ENCODE measurements at regions not wholly inside any gene's neighbourhood (a gene's known extent, or its start where the extent isn't known, plus 50 kb on each side); places are given as distances from the start of the nearest gene placed in this dataset.

DNA sequence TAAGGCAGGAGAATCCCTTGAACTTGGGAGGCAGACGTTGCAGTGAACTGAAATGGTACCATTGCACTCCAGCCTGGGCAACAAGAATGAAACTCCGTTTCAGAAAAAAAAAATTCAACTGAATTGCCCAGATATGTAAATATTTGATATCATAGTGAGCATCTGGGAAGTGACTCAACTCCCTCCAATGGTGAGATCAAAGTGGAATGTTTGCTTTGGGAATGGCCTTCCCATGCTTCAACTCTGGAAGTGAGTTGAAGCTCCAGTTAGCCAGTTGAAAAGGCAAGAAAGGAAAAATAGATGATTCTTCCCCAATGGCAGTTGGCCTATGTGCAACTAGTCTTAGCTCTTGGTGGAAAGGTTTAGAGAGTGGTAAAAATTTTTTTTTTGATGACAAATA, 131.6 kb upstream of the CMC1 start:
- H3K9me3 ChIP-seq (ENCODE audit: control insufficient read depth in 5 of 5, low read length in 5 of 5) = no peaks in the 10 kb centered on the region
- no peaks in the 10 kb centered on the region for H3K36me3 ChIP-seq (ENCODE audit: control insufficient read depth in 5 of 5, insufficient read depth in 5 of 5, low read length in 5 of 5)
- no peak overlapping the region for H3K9ac ChIP-seq (ENCODE audit: low read length in 5 of 5)
- no peaks in the 10 kb centered on the region for H3K27me3 ChIP-seq (ENCODE audit: control insufficient read depth in 5 of 5, insufficient read depth in 4 of 5, low read length in 5 of 5)
- no peaks in the 10 kb centered on the region for H3K4me1 ChIP-seq (ENCODE audit: control insufficient read depth in 5 of 5, insufficient read depth in 5 of 5, low read length in 5 of 5)
- H3K27ac ChIP-seq (ENCODE audit: low read depth, low read length) = no peak overlapping the region
- H3K4me3 ChIP-seq (ENCODE audit: low read depth in 1 of 5, low read length in 5 of 5) = no peak overlapping the region

DNA sequence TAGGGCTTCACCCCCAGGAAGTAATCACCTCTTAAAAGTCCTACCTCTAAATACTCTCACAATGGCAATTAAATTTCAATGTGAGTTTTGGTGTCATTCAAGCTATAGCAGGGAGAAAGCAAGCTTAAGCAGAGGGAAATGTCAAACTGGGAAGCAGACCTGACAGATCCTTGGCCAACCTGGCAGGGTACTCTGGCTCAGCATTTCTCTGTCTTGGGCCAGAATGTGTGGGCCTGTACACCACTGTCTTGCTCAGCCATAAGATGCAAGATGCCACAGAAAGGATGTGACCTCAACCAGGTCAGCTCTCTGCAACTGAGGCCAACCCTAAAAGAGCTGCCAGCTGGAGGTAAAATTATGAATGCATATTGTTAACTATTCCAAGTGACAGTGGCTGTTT, 130.6 kb upstream of the CMC1 start:
- no peak overlapping the region for H3K9ac ChIP-seq (ENCODE audit: low read length in 5 of 5)
- H3K9me3 ChIP-seq (ENCODE audit: control insufficient read depth in 5 of 5, low read length in 5 of 5) = no peaks in the 10 kb centered on the region
- H3K4me1 ChIP-seq (ENCODE audit: control insufficient read depth in 5 of 5, insufficient read depth in 5 of 5, low read length in 5 of 5) = no peaks in the 10 kb centered on the region
- no peak overlapping the region for H3K27ac ChIP-seq (ENCODE audit: low read depth, low read length)
- H3K27me3 ChIP-seq (ENCODE audit: control insufficient read depth in 5 of 5, insufficient read depth in 4 of 5, low read length in 5 of 5) = no peaks in the 10 kb centered on the region
- H3K4me3 ChIP-seq (ENCODE audit: low read depth in 1 of 5, low read length in 5 of 5) = no peak overlapping the region
- no peaks in the 10 kb centered on the region for H3K36me3 ChIP-seq (ENCODE audit: control insufficient read depth in 5 of 5, insufficient read depth in 5 of 5, low read length in 5 of 5)

DNA sequence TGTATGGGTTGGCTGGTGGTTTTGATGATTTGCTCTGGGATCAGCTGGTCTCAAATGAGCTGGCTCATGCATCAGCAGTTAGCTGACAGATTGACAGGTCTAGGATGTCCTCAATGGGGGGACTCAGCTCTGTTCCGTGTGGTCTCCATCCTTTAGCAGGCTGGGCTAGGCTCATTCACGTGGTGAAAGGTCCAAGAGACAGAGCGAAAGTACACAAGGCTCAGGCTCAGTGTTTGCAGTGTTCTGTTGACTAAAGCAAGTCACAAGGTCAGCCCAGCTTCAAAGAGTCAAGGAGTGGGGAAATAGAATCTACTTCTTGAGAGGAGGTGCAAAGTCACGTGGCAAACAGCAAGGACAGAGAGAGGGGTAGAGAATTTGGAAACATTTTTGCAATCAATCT, 126.5 kb upstream of the CMC1 start:
- H3K9ac ChIP-seq (ENCODE audit: low read length in 5 of 5) = no peak overlapping the region
- H3K27ac ChIP-seq (ENCODE audit: low read depth, low read length) = no peak overlapping the region
- H3K36me3 ChIP-seq (ENCODE audit: control insufficient read depth in 5 of 5, insufficient read depth in 5 of 5, low read length in 5 of 5) = no peaks in the 10 kb centered on the region
- H3K4me1 ChIP-seq (ENCODE audit: control insufficient read depth in 5 of 5, insufficient read depth in 5 of 5, low read length in 5 of 5) = peaks cover 0 to 10% (median 0%) of the 10 kb centered on the region in 5 donors
- H3K9me3 ChIP-seq (ENCODE audit: control insufficient read depth in 5 of 5, low read length in 5 of 5) = no peaks in the 10 kb centered on the region
- no peak overlapping the region for H3K4me3 ChIP-seq (ENCODE audit: low read depth in 1 of 5, low read length in 5 of 5)
- H3K27me3 ChIP-seq (ENCODE audit: control insufficient read depth in 5 of 5, insufficient read depth in 4 of 5, low read length in 5 of 5) = no peaks in the 10 kb centered on the region

DNA sequence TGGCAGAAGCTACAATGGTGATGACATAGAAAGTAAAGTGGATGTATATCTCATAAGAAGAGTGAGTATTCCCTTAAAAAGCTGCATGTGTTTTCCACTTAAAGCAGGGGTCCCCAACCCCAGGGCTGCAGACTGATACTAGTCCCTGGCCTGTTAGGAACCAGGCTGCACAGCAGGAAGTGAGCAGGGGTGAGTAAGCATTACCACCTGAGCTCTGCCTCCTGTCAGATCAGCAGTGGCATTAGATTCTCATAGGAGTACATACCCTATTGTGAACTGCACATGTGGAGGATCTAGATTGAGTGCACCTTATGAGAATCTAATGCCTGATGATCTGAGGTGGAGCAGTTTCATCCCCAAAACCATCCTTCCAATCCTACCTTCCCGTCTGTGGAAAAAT, 126.1 kb upstream of the CMC1 start:
- H3K27me3 ChIP-seq (ENCODE audit: control insufficient read depth in 5 of 5, insufficient read depth in 4 of 5, low read length in 5 of 5) = no peaks in the 10 kb centered on the region

DNA sequence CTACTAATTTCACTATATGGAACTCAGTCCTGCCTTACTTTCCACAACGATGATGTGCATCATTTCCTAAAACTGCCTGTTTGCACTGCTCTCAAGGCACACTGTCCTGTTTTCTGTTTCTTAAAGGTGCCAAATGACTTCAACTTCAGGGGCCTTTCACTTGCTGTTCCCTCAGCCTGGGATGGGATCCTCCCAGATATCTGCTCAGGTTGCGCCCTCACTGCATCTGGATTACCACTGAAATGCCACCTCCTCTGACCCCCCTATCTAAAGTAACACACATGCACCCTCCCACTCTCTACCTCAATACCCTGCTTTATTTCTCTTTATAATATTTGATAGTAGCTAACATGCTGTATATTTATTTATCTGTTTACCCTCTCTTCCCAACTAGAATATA, 123.8 kb upstream of the CMC1 start:
- no peak overlapping the region for H3K27ac ChIP-seq (ENCODE audit: low read depth, low read length)
- H3K4me1 ChIP-seq (ENCODE audit: control insufficient read depth in 5 of 5, insufficient read depth in 5 of 5, low read length in 5 of 5) = peaks cover 0 to 26% (median 0%) of the 10 kb centered on the region in 5 donors
- no peaks in the 10 kb centered on the region for H3K36me3 ChIP-seq (ENCODE audit: control insufficient read depth in 5 of 5, insufficient read depth in 5 of 5, low read length in 5 of 5)
- no peaks in the 10 kb centered on the region for H3K27me3 ChIP-seq (ENCODE audit: control insufficient read depth in 5 of 5, insufficient read depth in 4 of 5, low read length in 5 of 5)
- H3K9ac ChIP-seq (ENCODE audit: low read length in 5 of 5) = no peak overlapping the region
- no peak overlapping the region for H3K4me3 ChIP-seq (ENCODE audit: low read depth in 1 of 5, low read length in 5 of 5)
- no peaks in the 10 kb centered on the region for H3K9me3 ChIP-seq (ENCODE audit: control insufficient read depth in 5 of 5, low read length in 5 of 5)

More for the DNA sequence above, 126.1 kb upstream of the CMC1 start:
- Histone ChIP-seq H3K27ac (ENCODE audit: low read depth, low read length) (no peak overlapping the region), H3K9me3 (ENCODE audit: control insufficient read depth in 5 of 5, low read length in 5 of 5) (no peaks in the 10 kb centered on the region), H3K9ac (ENCODE audit: low read length in 5 of 5) (no peak overlapping the region), H3K4me3 (ENCODE audit: low read depth in 1 of 5, low read length in 5 of 5) (no peak overlapping the region), H3K4me1 (ENCODE audit: control insufficient read depth in 5 of 5, insufficient read depth in 5 of 5, low read length in 5 of 5) (peaks cover 0 to 13% (median 0%) of the 10 kb centered on the region in 5 donors), H3K36me3 (ENCODE audit: control insufficient read depth in 5 of 5, insufficient read depth in 5 of 5, low read length in 5 of 5) (no peaks in the 10 kb centered on the region)

DNA sequence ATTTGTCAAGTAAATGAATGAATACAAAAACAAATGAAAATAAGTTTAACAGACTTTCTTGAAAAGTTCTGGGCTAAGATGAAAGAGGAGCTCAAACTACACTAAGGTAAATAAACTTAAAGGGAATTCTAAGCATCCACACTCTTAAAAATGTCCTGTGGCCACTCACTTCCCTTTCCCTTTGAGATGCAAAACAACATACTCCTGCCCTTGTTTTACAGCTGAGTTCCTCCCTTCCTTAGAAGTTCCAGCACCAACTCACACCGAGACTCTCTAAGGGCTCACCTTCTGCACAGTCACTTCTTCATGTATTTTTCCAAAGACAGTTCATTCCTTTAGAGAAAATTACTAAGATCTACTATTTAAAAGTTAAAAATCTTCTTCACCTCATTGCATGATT, 123.3 kb upstream of the CMC1 start:
- Histone ChIP-seq H3K4me3 (ENCODE audit: low read depth in 1 of 5, low read length in 5 of 5) (no peak overlapping the region), H3K9ac (ENCODE audit: low read length in 5 of 5) (no peak overlapping the region), H3K9me3 (ENCODE audit: control insufficient read depth in 5 of 5, low read length in 5 of 5) (no peaks in the 10 kb centered on the region), H3K27me3 (ENCODE audit: control insufficient read depth in 5 of 5, insufficient read depth in 4 of 5, low read length in 5 of 5) (no peaks in the 10 kb centered on the region), H3K27ac (ENCODE audit: low read depth, low read length) (no peak overlapping the region), H3K4me1 (ENCODE audit: control insufficient read depth in 5 of 5, insufficient read depth in 5 of 5, low read length in 5 of 5) (peaks cover 0 to 26% (median 0%) of the 10 kb centered on the region in 5 donors), H3K36me3 (ENCODE audit: control insufficient read depth in 5 of 5, insufficient read depth in 5 of 5, low read length in 5 of 5) (no peaks in the 10 kb centered on the region)

DNA sequence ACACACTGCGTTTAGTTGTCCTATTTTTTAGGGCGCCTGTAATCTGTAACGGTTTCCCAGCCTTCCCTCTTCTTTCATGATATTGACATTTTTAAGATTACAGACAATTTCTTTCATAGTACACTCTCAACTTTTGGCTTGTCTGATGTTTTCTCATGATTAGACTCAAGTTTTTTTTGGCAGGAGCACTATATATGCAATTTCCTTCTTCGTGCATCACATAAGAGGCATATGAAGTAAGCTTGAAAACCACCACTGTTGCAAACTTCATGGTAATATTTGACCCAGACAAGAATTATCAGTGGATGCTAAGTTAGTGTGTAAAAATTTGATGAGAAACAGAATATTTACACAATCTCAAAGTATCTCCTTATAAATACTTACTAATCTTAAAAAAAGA, 119.2 kb upstream of the CMC1 start:
- peaks cover 0 to 29% (median 0%) of the 10 kb centered on the region in 5 donors for H3K4me1 ChIP-seq (ENCODE audit: control insufficient read depth in 5 of 5, insufficient read depth in 5 of 5, low read length in 5 of 5)
- H3K4me3 ChIP-seq (ENCODE audit: low read depth in 1 of 5, low read length in 5 of 5) = no peak overlapping the region
- no peak overlapping the region for H3K27ac ChIP-seq (ENCODE audit: low read depth, low read length)
- no peaks in the 10 kb centered on the region for H3K36me3 ChIP-seq (ENCODE audit: control insufficient read depth in 5 of 5, insufficient read depth in 5 of 5, low read length in 5 of 5)
- H3K27me3 ChIP-seq (ENCODE audit: control insufficient read depth in 5 of 5, insufficient read depth in 4 of 5, low read length in 5 of 5) = no peaks in the 10 kb centered on the region
- no peaks in the 10 kb centered on the region for H3K9me3 ChIP-seq (ENCODE audit: control insufficient read depth in 5 of 5, low read length in 5 of 5)
- no peak overlapping the region for H3K9ac ChIP-seq (ENCODE audit: low read length in 5 of 5)

DNA sequence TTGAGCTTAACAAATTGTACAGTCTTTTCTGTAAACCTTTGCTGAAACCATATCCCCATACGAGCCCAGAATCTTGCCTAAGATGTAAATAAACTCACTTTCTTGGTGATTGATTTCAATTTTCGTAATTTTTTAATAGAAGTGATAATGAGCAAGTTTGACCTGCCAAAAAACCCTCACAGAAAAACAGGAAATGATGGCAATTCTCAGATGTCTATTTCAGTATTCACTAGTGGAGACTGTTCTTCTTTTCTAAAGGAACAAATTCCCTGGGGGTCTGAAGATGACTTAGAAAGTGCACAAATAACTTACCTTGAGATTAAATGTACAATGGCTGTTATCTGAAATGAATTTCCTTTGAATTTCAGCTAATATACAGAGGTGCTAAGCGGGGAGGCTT, 116.5 kb upstream of the CMC1 start:
- Histone ChIP-seq H3K27ac (ENCODE audit: low read depth, low read length) (no peak overlapping the region), H3K9me3 (ENCODE audit: control insufficient read depth in 5 of 5, low read length in 5 of 5) (no peaks in the 10 kb centered on the region), H3K4me1 (ENCODE audit: control insufficient read depth in 5 of 5, insufficient read depth in 5 of 5, low read length in 5 of 5) (peaks cover 0 to 19% (median 0%) of the 10 kb centered on the region in 5 donors), H3K36me3 (ENCODE audit: control insufficient read depth in 5 of 5, insufficient read depth in 5 of 5, low read length in 5 of 5) (no peaks in the 10 kb centered on the region), H3K9ac (ENCODE audit: low read length in 5 of 5) (no peak overlapping the region), H3K27me3 (ENCODE audit: control insufficient read depth in 5 of 5, insufficient read depth in 4 of 5, low read length in 5 of 5) (no peaks in the 10 kb centered on the region), H3K4me3 (ENCODE audit: low read depth in 1 of 5, low read length in 5 of 5) (no peak overlapping the region)

DNA sequence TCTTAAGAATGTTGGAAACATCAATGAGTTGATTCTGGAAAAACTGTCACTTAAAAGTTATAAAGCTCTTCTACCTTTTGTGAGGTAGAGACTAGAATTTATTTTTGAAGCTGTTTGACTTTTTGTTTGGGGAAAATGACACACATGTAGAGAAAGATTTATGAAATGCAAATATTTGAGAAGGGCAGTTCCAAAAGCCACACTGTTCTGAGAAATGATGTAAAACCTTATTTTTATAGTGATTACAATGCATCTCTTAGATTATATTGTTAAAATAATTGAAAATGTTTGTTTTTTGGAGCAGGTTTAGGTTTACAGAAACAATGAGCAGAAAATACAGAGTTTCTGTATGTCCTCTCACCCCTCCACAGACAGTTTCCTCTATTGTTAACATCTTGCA, 116.1 kb upstream of the CMC1 start:
- H3K4me1 ChIP-seq (ENCODE audit: control insufficient read depth in 5 of 5, insufficient read depth in 5 of 5, low read length in 5 of 5) = peaks cover 0 to 16% (median 0%) of the 10 kb centered on the region in 5 donors
- no peak overlapping the region for H3K9ac ChIP-seq (ENCODE audit: low read length in 5 of 5)
- no peak overlapping the region for H3K27ac ChIP-seq (ENCODE audit: low read depth, low read length)
- no peaks in the 10 kb centered on the region for H3K36me3 ChIP-seq (ENCODE audit: control insufficient read depth in 5 of 5, insufficient read depth in 5 of 5, low read length in 5 of 5)
- H3K27me3 ChIP-seq (ENCODE audit: control insufficient read depth in 5 of 5, insufficient read depth in 4 of 5, low read length in 5 of 5) = no peaks in the 10 kb centered on the region
- H3K4me3 ChIP-seq (ENCODE audit: low read depth in 1 of 5, low read length in 5 of 5) = no peak overlapping the region
- H3K9me3 ChIP-seq (ENCODE audit: control insufficient read depth in 5 of 5, low read length in 5 of 5) = no peaks in the 10 kb centered on the region

DNA sequence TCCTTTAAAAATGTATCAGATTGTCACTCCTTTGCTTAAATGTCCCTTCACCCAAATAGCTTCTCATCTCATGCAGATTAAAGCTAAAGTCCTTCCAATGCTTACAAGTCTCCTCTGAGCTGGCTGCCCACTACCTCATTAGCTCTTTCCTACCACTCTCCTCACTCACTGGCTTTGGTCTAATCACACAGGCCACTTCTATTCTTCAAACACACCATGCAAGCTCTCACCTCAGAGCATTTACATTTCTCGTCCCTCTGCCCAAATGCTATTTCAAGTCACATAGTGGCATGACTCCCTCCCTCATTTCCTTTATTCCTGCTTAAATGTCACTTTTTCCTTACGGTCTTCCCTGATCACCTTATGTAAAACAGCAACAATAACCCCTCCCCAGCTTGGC, 110.6 kb upstream of the CMC1 start:
- Histone ChIP-seq H3K27ac (ENCODE audit: low read depth, low read length) (no peak overlapping the region), H3K9me3 (ENCODE audit: control insufficient read depth in 5 of 5, low read length in 5 of 5) (no peaks in the 10 kb centered on the region), H3K4me3 (ENCODE audit: low read depth in 1 of 5, low read length in 5 of 5) (no peak overlapping the region), H3K4me1 (ENCODE audit: control insufficient read depth in 5 of 5, insufficient read depth in 5 of 5, low read length in 5 of 5) (no peaks in the 10 kb centered on the region), H3K36me3 (ENCODE audit: control insufficient read depth in 5 of 5, insufficient read depth in 5 of 5, low read length in 5 of 5) (no peaks in the 10 kb centered on the region), H3K27me3 (ENCODE audit: control insufficient read depth in 5 of 5, insufficient read depth in 4 of 5, low read length in 5 of 5) (no peaks in the 10 kb centered on the region), H3K9ac (ENCODE audit: low read length in 5 of 5) (no peak overlapping the region)

DNA sequence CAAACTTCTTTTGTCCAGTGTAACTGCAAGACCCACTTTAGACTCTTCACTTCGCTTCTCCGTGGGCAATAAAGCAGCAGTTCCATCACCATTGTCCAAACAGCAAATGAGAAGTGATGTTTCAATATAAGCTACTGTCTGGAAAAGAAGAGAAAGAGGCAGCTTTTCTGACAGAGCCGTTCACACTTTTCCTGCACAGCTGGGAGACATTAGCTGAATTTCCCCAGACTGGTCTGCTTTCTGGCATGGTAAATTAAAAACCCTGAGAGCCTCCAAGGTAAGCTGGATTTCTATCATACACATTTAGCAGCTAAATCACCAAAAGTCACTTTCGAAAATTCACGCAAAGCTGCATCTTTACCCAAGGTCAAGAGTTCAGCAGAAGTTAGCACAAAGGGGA, 108.5 kb upstream of the CMC1 start:
- no peak overlapping the region for H3K27ac ChIP-seq (ENCODE audit: low read depth, low read length)
- H3K9me3 ChIP-seq (ENCODE audit: control insufficient read depth in 5 of 5, low read length in 5 of 5) = no peaks in the 10 kb centered on the region
- no peak overlapping the region for H3K9ac ChIP-seq (ENCODE audit: low read length in 5 of 5)
- no peak overlapping the region for H3K4me3 ChIP-seq (ENCODE audit: low read depth in 1 of 5, low read length in 5 of 5)
- no peaks in the 10 kb centered on the region for H3K4me1 ChIP-seq (ENCODE audit: control insufficient read depth in 5 of 5, insufficient read depth in 5 of 5, low read length in 5 of 5)
- H3K27me3 ChIP-seq (ENCODE audit: control insufficient read depth in 5 of 5, insufficient read depth in 4 of 5, low read length in 5 of 5) = no peaks in the 10 kb centered on the region
- H3K36me3 ChIP-seq (ENCODE audit: control insufficient read depth in 5 of 5, insufficient read depth in 5 of 5, low read length in 5 of 5) = no peaks in the 10 kb centered on the region
